Esophagus muscularis mucosa (tissue), 4 donors: ENCODE measurements at regions not wholly inside any gene's neighbourhood (a gene's known extent, or its start where the extent isn't known, plus 50 kb on each side); places are given as distances from the start of the nearest gene placed in this dataset.

Experiments
- DNase-seq: peaks from one replicate; pipeline ENCODE4 v3.0.0-alpha.2; 2017; ENCODE audit errors: extremely low spot score
- H3K27ac ChIP-seq, 4 donors: fragments of 200-600 bp; sonication (generic); replicated peaks in 1 of 4; 1 replicate in 3 of 4; 2 replicates in 1 of 4; pipeline ENCODE4 v1.5.1; 2016 to 2019; ENCODE audit warnings: mild to moderate bottlenecking in 1 of 4
- H3K27me3 ChIP-seq, 4 donors: fragments of 200-600 bp; sonication (generic); one replicate each; pipeline versions ENCODE4 v1.5.1 to v1.6.0; 2016 to 2019
- H3K36me3 ChIP-seq, 4 donors: fragments of 200-600 bp; sonication (generic); one replicate each; pipeline ENCODE4 v1.5.1; 2016 to 2019
- H3K4me1 ChIP-seq, 4 donors: fragments of 200-600 bp; sonication (generic); one replicate each; pipeline ENCODE4 v1.5.1; 2016 to 2019
- H3K4me3 ChIP-seq, 4 donors: fragments of 200-600 bp; sonication (generic); 1 replicate in 2 of 4; 2 replicates in 2 of 4; pipeline ENCODE4 v1.5.1; 2016 to 2019; ENCODE audit warnings: mild to moderate bottlenecking in 4 of 4, moderate library complexity in 1 of 4
- H3K9me3 ChIP-seq, 4 donors: fragments of 200-600 bp; sonication (generic); 1 replicate in 3 of 4; 2 replicates in 1 of 4; pipeline ENCODE4 v1.5.1; 2016 to 2019
- CTCF ChIP-seq, 3 experiments: fragments of 200-600 bp in 2 of 3; fragments of 450-650 bp in 1 of 3; sonication (generic) in 2 of 3; IDR thresholded peaks; one replicate each; pipeline ENCODE4 v1.5.1; 2017 to 2019; ENCODE audit warnings: antibody characterized with exemption in 3 of 3, mild to moderate bottlenecking in 2 of 3, moderate library complexity in 1 of 3
- EP300 ChIP-seq: sonication (generic); formaldehyde crosslinking; IDR thresholded peaks from one replicate; pipeline ENCODE4 v1.6.1; 2017; ENCODE audit warnings: antibody characterized with exemption
- POLR2A ChIP-seq: fragments of 450-650 bp; IDR thresholded peaks from one replicate; pipeline ENCODE4 v1.6.1; 2017; ENCODE audit warnings: antibody characterized with exemption, moderate library complexity, mild to moderate bottlenecking, low read depth
- POLR2AphosphoS5 ChIP-seq, 2 donors: sonication (generic); formaldehyde crosslinking; IDR thresholded peaks; one replicate each; pipeline ENCODE4 v1.6.1; 2017; ENCODE audit warnings: antibody characterized with exemption in 2 of 2
- WGBS: methylation state at CpG from one replicate; pipeline ENCODE4 v1.1.5; 2018; 5-methylcytosine and 5-hydroxymethylcytosine counted together
- intact Hi-C: fragments of 100-400 bp; cut with DNase I; formaldehyde crosslinking; loops from one replicate; pipeline ENCODE4 v1.15.1; 2023

GRCh38 chr5:6915574-6915973 is 202.3 kb downstream of the TENT4A start:
- DNase-seq, result no peak
- H3K9me3 ChIP-seq, result no peaks in the 10 kb centered on the region
- WGBS, result 64% methylated on average over 3 of the region's 3 CpGs
- H3K36me3 ChIP-seq, result no peaks in the 10 kb centered on the region
- H3K27me3 ChIP-seq, result no peaks in the 10 kb centered on the region
- no peak overlapping the region for H3K4me3 ChIP-seq
- intact Hi-C loops, result no loop called here
- no peaks in the 10 kb centered on the region for H3K4me1 ChIP-seq
- no peak overlapping the region for H3K27ac ChIP-seq
- TF ChIP-seq POLR2AphosphoS5 (IDR thresholded peaks at IDR 0.05) (no peak), POLR2A (no peak), EP300 (no peak), CTCF (IDR thresholded peaks at IDR 0.05) (no peak)

GRCh38 chr5:6918255-6918654 is 205.0 kb downstream of the TENT4A start:
- no peak overlapping the region for H3K27ac ChIP-seq
- peaks cover 0 to 3% (median 0%) of the 10 kb centered on the region in 4 donors for H3K9me3 ChIP-seq
- TF ChIP-seq POLR2AphosphoS5 (IDR thresholded peaks at IDR 0.05), result no peak
- TF ChIP-seq POLR2A, result no peak
- TF ChIP-seq EP300, result no peak
- TF ChIP-seq CTCF (IDR thresholded peaks at IDR 0.05), result no peak
- no peaks in the 10 kb centered on the region for H3K27me3 ChIP-seq
- intact Hi-C loops, result no loop called here
- no peak for DNase-seq
- no peaks in the 10 kb centered on the region for H3K4me1 ChIP-seq
- no peak overlapping the region for H3K4me3 ChIP-seq
- WGBS, result 89% methylated on average over 5 of the region's 5 CpGs
- no peaks in the 10 kb centered on the region for H3K36me3 ChIP-seq

GRCh38 chr5:6920628-6921256 is 207.5 kb downstream of the TENT4A start:
- Histone ChIP-seq H3K9me3 (peaks cover 0 to 3% (median 0%) of the 10 kb centered on the region in 4 donors), H3K4me1 (no peaks in the 10 kb centered on the region), H3K4me3 (no peak overlapping the region), H3K36me3 (no peaks in the 10 kb centered on the region), H3K27ac (no peak overlapping the region), H3K27me3 (no peaks in the 10 kb centered on the region)
- DNase-seq, result no peak
- 64% methylated on average over 6 of the region's 6 CpGs for WGBS
- no peak for TF ChIP-seq EP300
- TF ChIP-seq CTCF (IDR thresholded peaks at IDR 0.05), result no peak
- TF ChIP-seq POLR2AphosphoS5 (IDR thresholded peaks at IDR 0.05), result no peak
- no peak for TF ChIP-seq POLR2A
- intact Hi-C loops, result no loop called here

DNA sequence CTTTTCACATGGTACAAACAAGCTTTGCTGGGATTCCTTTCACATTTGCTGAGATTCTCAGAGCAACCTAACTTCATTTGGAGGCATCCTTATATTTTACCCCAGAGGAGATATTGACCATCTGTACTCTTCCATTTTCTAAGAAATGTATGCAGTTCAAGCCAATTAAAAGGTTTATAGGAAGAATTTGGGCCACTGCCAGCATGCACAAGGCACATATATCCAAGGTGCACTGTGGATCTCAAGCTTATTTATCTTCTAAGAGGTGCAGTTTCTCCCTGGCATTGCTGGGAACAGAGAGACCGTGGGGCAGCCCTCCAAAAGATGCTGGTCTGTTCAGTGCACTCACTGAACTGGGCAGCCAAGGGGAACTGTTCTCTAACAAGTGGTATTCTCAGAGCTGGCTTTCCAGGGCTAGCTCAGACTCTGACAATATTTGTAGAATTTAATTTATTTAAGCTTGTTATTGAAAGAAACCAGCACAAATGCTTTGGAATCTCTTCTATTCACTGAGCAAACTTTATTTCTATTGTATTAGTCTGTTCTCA is 213.3 kb downstream of the TENT4A start:
- Histone ChIP-seq H3K9me3 (peaks cover 0 to 3% (median 0%) of the 10 kb centered on the region in 4 donors), H3K36me3 (no peaks in the 10 kb centered on the region), H3K27me3 (no peaks in the 10 kb centered on the region), H3K4me1 (no peaks in the 10 kb centered on the region), H3K4me3 (no peak overlapping the region), H3K27ac (no peak overlapping the region)
- WGBS, result 40% methylated on average over 1 of the region's 1 CpG
- intact Hi-C loops, result no loop called here
- no peak for DNase-seq
- no peak for TF ChIP-seq EP300
- TF ChIP-seq POLR2A, result no peak
- TF ChIP-seq CTCF (IDR thresholded peaks at IDR 0.05), result no peak
- TF ChIP-seq POLR2AphosphoS5 (IDR thresholded peaks at IDR 0.05), result no peak

- H3K27me3 ChIP-seq, result peaks cover 0 to 19% (median 0%) of the 10 kb centered on the region in 4 donors
- H3K4me3 ChIP-seq, result no peak overlapping the region
- H3K4me1 ChIP-seq, result no peaks in the 10 kb centered on the region
- no peak for DNase-seq
- intact Hi-C loops, result no loop called here
- no peak for TF ChIP-seq EP300
- no peak for TF ChIP-seq POLR2A
- TF ChIP-seq POLR2AphosphoS5 (IDR thresholded peaks at IDR 0.05), result no peak
- no peak for TF ChIP-seq CTCF (IDR thresholded peaks at IDR 0.05)
- WGBS, result 33% methylated on average over 1 of the region's 1 CpG
- H3K27ac ChIP-seq, result no peak overlapping the region
- no peaks in the 10 kb centered on the region for H3K36me3 ChIP-seq
- H3K9me3 ChIP-seq, result no peaks in the 10 kb centered on the region
These were observed 222.8 kb downstream of the TENT4A start for GRCh38 chr5:6936031-6936430.
